GM23338 (cell line): ENCODE measurements at regions not wholly inside any gene's neighbourhood (a gene's known extent, or its start where the extent isn't known, plus 50 kb on each side); places are given as distances from the start of the nearest gene placed in this dataset.

Source experiments
- ATAC-seq: fragments of 200-7000 bp; cut with Tn5 transposase; 3 replicates; pipeline ENCODE4 v1.9.1; 2020
- DNase-seq: peaks from one replicate; pipeline ENCODE4 v3.0.0-alpha.2; 2015; ENCODE audit warnings: low spot score
- H2AFZ ChIP-seq: fragments of 200-600 bp; sonication (generic); 2 replicates; pipeline ENCODE4 v1.8.0; 2016; ENCODE audit warnings: antibody characterized with exemption, mild to moderate bottlenecking, moderate library complexity
- H3F3A ChIP-seq: fragments of 200-600 bp; sonication (generic); replicated peaks from 2 replicates; pipeline ENCODE4 v1.8.0; 2017; ENCODE audit warnings: antibody characterized with exemption, mixed run types, low read depth
- H3K27ac ChIP-seq: fragments of 200-600 bp; sonication (generic); 2 replicates; pipeline ENCODE4 v1.6.1; 2016; ENCODE audit warnings: low read depth
- H3K27me3 ChIP-seq: fragments of 200-600 bp; sonication (generic); 2 replicates; pipeline ENCODE4 v1.8.0; 2016; ENCODE audit warnings: mild to moderate bottlenecking, mixed run types, moderate library complexity; ENCODE audit not compliant: insufficient read depth
- H3K36me3 ChIP-seq: fragments of 200-600 bp; sonication (generic); 2 replicates; pipeline ENCODE4 v1.8.0; 2016; ENCODE audit warnings: mild to moderate bottlenecking; ENCODE audit not compliant: insufficient read depth
- H3K4me1 ChIP-seq: fragments of 200-600 bp; sonication (generic); 2 replicates; pipeline ENCODE4 v1.8.0; 2016; ENCODE audit warnings: mild to moderate bottlenecking, moderate library complexity; ENCODE audit not compliant: insufficient read depth
- H3K4me2 ChIP-seq: fragments of 200-600 bp; sonication (generic); 2 replicates; pipeline ENCODE4 v1.7.1; 2017; ENCODE audit warnings: mixed run types
- H3K4me3 ChIP-seq: fragments of 200-600 bp; sonication (generic); 2 replicates; pipeline ENCODE4 v1.6.1; 2016; ENCODE audit warnings: mixed run types
- H3K79me2 ChIP-seq: fragments of 200-600 bp; sonication (generic); replicated peaks from 2 replicates; pipeline ENCODE4 v1.8.0; 2017; ENCODE audit warnings: mild to moderate bottlenecking; ENCODE audit not compliant: insufficient read depth
- H3K9me2 ChIP-seq: fragments of 200-600 bp; sonication (generic); 2 replicates; pipeline ENCODE4 v1.8.0; 2017; ENCODE audit not compliant: insufficient read depth
- H4K20me1 ChIP-seq: fragments of 200-600 bp; sonication (generic); replicated peaks from 2 replicates; pipeline ENCODE4 v1.8.0; 2017; ENCODE audit warnings: mild to moderate bottlenecking; ENCODE audit not compliant: insufficient read depth
- H3K27ac Mint-ChIP-seq: 2 replicates; pipeline ENCODE4 v1.8.0; 2020; ENCODE audit warnings: inconsistent platforms, mild to moderate bottlenecking, moderate library complexity, mixed read lengths
- H3K27me3 Mint-ChIP-seq: 3 replicates; pipeline ENCODE4 v1.8.0; 2022; ENCODE audit warnings: low read depth, mild to moderate bottlenecking, moderate library complexity, mixed read lengths, inconsistent platforms; ENCODE audit not compliant: insufficient read depth, poor library complexity
- H3K36me3 Mint-ChIP-seq: 3 replicates; pipeline ENCODE4 v1.8.0; 2021; ENCODE audit warnings: low read depth, mild to moderate bottlenecking, inconsistent platforms, moderate library complexity, mixed read lengths
- H3K4me1 Mint-ChIP-seq: 3 replicates; pipeline ENCODE4 v1.8.0; 2020; ENCODE audit warnings: mild to moderate bottlenecking, inconsistent platforms, mixed read lengths
- H3K4me3 Mint-ChIP-seq: 3 replicates; pipeline ENCODE4 v1.8.0; 2021; ENCODE audit warnings: moderate library complexity, mild to moderate bottlenecking, inconsistent platforms, mixed read lengths
- H3K9me3 Mint-ChIP-seq: 3 replicates; pipeline ENCODE4 v1.8.0; 2020; ENCODE audit warnings: moderate library complexity, mild to moderate bottlenecking, inconsistent platforms, mixed read lengths
- CREB1 ChIP-seq: fragments of 250-450 bp; sonication (Bioruptor Pico); IDR thresholded peaks from 2 replicates; pipeline ENCODE4 v1.5.0; 2020; ENCODE audit warnings: low read depth, mild to moderate bottlenecking, moderate library complexity
- ETS1 ChIP-seq: IDR thresholded peaks from 2 replicates; pipeline ENCODE4 v1.6.1; 2016; ENCODE audit warnings: antibody characterized with exemption
- EZH2 ChIP-seq: fragments of 200-600 bp; sonication (generic); IDR thresholded peaks from one replicate; pipeline ENCODE4 v1.8.0; 2017; ENCODE audit warnings: antibody characterized with exemption, mild to moderate bottlenecking, low read depth; ENCODE audit not compliant: unreplicated experiment
- JUNB ChIP-seq: IDR thresholded peaks from one replicate; pipeline ENCODE4 v1.6.1; 2016; ENCODE audit warnings: antibody characterized with exemption; ENCODE audit not compliant: unreplicated experiment
- POLR2AphosphoS5 ChIP-seq: IDR thresholded peaks from 2 replicates; pipeline ENCODE4 v1.6.1; 2016; ENCODE audit warnings: antibody characterized with exemption, low read depth
- ZNF114 ChIP-seq: fragments of 250-450 bp; sonication (Bioruptor Pico); IDR thresholded peaks from 2 replicates; pipeline ENCODE4 v1.5.0; 2020; ENCODE audit warnings: mild to moderate bottlenecking, moderate library complexity
- ZNF331 ChIP-seq: fragments of 250-450 bp; sonication (Bioruptor Pico); IDR thresholded peaks from 2 replicates; pipeline ENCODE4 v1.5.0; 2020; ENCODE audit warnings: low read depth, mild to moderate bottlenecking, moderate library complexity
- ZNF462 ChIP-seq: fragments of 250-450 bp; sonication (Bioruptor Pico); IDR thresholded peaks from 2 replicates; pipeline ENCODE4 v1.5.0; 2020; ENCODE audit warnings: mild to moderate bottlenecking, moderate library complexity
- TF ChIP-seq, protein P1 (sequence below), 2 experiments: fragments of 200-600 bp in 1 of 2; sonication (generic) in 1 of 2; conservative IDR thresholded peaks; 2 replicates each; pipeline versions ENCODE4 v1.5.1 to v1.6.1; 2016 to 2017; ENCODE audit warnings: antibody characterized with exemption in 2 of 2, low read depth in 2 of 2, mild to moderate bottlenecking in 2 of 2, moderate library complexity in 1 of 2
- TF ChIP-seq, protein P2 (sequence below): IDR thresholded peaks from one replicate; pipeline ENCODE4 v1.6.1; 2018; ENCODE audit warnings: antibody characterized with exemption; ENCODE audit not compliant: unreplicated experiment

DNA sequence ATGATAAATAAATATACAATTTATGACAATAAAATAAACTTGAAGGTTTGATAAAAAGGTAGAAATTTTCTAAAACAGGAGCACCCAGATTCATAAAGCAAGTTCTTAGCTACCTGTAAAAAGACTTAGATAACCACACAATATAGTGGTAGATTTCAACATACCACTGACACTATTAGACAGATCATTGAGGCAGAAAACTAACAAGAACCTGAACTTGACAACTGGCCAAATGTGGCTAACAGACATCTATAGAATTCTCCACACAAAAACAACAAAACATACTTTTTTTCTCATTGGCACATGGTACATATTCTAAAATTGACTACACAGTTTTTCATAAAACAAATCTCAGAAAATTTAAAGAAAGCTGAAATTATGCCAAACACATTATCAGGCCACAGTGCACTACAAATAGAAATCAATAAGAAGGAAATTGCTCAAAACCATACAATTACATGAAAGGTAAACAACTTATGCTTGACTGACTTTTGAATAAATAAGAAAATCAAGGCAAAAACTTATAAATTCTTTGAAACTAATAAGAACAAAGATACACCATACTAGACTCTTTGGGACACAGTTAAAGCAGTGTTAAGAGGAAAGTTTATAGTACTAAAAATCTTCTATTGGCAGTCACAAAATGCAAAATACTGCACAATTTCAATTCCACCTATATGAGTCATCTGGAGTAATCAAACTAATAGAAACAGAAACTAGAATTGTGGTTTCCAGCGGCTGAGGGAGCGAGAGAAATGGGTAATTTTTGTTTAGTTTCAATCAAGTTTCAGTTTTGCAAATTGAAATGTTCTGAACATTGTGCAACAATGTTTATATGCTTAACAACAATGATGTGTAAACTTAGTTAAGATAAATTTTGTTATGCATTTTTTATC lies 925.6 kb downstream of the SH3BGRL start:
- peaks cover 2% of the 10 kb centered on the region for H3K27me3 Mint-ChIP-seq
- H4K20me1 ChIP-seq = no peaks in the 10 kb centered on the region
- TF ChIP-seq ZNF114 = no peak
- TF ChIP-seq JUNB = no peak
- TF ChIP-seq ZNF462 = no peak
- TF ChIP-seq CREB1 = no peak
- TF ChIP-seq, protein P1, sequence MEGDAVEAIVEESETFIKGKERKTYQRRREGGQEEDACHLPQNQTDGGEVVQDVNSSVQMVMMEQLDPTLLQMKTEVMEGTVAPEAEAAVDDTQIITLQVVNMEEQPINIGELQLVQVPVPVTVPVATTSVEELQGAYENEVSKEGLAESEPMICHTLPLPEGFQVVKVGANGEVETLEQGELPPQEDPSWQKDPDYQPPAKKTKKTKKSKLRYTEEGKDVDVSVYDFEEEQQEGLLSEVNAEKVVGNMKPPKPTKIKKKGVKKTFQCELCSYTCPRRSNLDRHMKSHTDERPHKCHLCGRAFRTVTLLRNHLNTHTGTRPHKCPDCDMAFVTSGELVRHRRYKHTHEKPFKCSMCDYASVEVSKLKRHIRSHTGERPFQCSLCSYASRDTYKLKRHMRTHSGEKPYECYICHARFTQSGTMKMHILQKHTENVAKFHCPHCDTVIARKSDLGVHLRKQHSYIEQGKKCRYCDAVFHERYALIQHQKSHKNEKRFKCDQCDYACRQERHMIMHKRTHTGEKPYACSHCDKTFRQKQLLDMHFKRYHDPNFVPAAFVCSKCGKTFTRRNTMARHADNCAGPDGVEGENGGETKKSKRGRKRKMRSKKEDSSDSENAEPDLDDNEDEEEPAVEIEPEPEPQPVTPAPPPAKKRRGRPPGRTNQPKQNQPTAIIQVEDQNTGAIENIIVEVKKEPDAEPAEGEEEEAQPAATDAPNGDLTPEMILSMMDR (conservative IDR thresholded peaks at IDR 0.05; ENCODE audit: low read depth in 2 of 2) = no peak
- no peak for TF ChIP-seq POLR2AphosphoS5
- no peak for TF ChIP-seq ZNF331 (CRISPR knock-in tag)
- TF ChIP-seq, protein P2, sequence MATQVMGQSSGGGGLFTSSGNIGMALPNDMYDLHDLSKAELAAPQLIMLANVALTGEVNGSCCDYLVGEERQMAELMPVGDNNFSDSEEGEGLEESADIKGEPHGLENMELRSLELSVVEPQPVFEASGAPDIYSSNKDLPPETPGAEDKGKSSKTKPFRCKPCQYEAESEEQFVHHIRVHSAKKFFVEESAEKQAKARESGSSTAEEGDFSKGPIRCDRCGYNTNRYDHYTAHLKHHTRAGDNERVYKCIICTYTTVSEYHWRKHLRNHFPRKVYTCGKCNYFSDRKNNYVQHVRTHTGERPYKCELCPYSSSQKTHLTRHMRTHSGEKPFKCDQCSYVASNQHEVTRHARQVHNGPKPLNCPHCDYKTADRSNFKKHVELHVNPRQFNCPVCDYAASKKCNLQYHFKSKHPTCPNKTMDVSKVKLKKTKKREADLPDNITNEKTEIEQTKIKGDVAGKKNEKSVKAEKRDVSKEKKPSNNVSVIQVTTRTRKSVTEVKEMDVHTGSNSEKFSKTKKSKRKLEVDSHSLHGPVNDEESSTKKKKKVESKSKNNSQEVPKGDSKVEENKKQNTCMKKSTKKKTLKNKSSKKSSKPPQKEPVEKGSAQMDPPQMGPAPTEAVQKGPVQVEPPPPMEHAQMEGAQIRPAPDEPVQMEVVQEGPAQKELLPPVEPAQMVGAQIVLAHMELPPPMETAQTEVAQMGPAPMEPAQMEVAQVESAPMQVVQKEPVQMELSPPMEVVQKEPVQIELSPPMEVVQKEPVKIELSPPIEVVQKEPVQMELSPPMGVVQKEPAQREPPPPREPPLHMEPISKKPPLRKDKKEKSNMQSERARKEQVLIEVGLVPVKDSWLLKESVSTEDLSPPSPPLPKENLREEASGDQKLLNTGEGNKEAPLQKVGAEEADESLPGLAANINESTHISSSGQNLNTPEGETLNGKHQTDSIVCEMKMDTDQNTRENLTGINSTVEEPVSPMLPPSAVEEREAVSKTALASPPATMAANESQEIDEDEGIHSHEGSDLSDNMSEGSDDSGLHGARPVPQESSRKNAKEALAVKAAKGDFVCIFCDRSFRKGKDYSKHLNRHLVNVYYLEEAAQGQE = no peak
- TF ChIP-seq ETS1 = no peak
- no peak for TF ChIP-seq EZH2

More for the DNA sequence above, 925.6 kb downstream of the SH3BGRL start:
- Mint-ChIP-seq H3K4me1 (no peaks in the 10 kb centered on the region), H3K27ac (no peak overlapping the region), H3K9me3 (peaks cover 10% of the 10 kb centered on the region), H3K4me3 (no peak overlapping the region), H3K36me3 (no peaks in the 10 kb centered on the region)
- Histone ChIP-seq H3K79me2 (no peaks in the 10 kb centered on the region), H2AFZ (no peak overlapping the region), H3K27me3 (no peaks in the 10 kb centered on the region), H3K27ac (no peak overlapping the region), H3K4me3 (no peak overlapping the region), H3F3A (no peaks in the 10 kb centered on the region), H3K36me3 (no peaks in the 10 kb centered on the region), H3K4me2 (no peak overlapping the region), H3K9me2 (no peaks in the 10 kb centered on the region), H3K4me1 (no peaks in the 10 kb centered on the region)
- ATAC-seq (no peak), DNase-seq (no peak)
